Hematopoietic multipotent progenitor cell treated with erythropoietin and hydrocortisone succinate and interleukin-3 and kit ligand, for 17 days (in vitro differentiated cells): ENCODE measurements at regions not wholly inside any gene's neighbourhood (a gene's known extent, or its start where the extent isn't known, plus 50 kb on each side); places are given as distances from the start of the nearest gene placed in this dataset.
A peak's percentile ranks its signal among the peaks of the same experiment; 100 is the strongest.
"Not testable (repeated sequence)": the region's sequence is repeated elsewhere in the genome, so short reads cannot be mapped to it uniquely, and the experiment has no call there.

ENCODE experiments used
- DNase-seq: peaks from one replicate; pipeline ENCODE4 v3.0.0-alpha.2; 2015; ENCODE audit warnings: low spot score

- DNase-seq, result not testable (repeated sequence)
Observed at GRCh38 chr11:3444420-3444744, 65.4 kb upstream of the ZNF195 start.

- peak; percentile 5 for DNase-seq
Observed at GRCh38 chr11:3443700-3444419, 64.9 kb upstream of the ZNF195 start.

GRCh38 chr11:3437441-3437840 is 58.5 kb upstream of the ZNF195 start:
- DNase-seq, result not testable (repeated sequence)

- DNase-seq, result no peak
Observed at GRCh38 chr11:3434976-3435375, 56.0 kb upstream of the ZNF195 start.

GRCh38 chr11:3429191-3429590 is 50.2 kb upstream of the ZNF195 start:
- DNase-seq, result not testable (repeated sequence)
